HepG2 (cell line): ENCODE measurements at regions not wholly inside any gene's neighbourhood (a gene's known extent, or its start where the extent isn't known, plus 50 kb on each side); places are given as distances from the start of the nearest gene placed in this dataset.

Experiments
- ATAC-seq: fragments of 200-7000 bp; cut with Tn5 transposase; 3 replicates; pipeline ENCODE4 v1.9.1; 2020; ENCODE audit warnings: mild to moderate bottlenecking, moderate library complexity
- BruUV-seq: library from RNA; stranded (reverse); fragments of 400-500 nt; replicated peaks from 2 replicates; lab custom pipeline; 2021; lab: Mats Ljungman, UMichigan
- CTCF ChIA-PET: fragments of 300-600 bp; formaldehyde crosslinking; extraction: SDS; loops from one replicate; lab custom pipeline; 2021; ENCODE audit warnings: low total read pairs, inconsistent platforms, low intra/inter-chr PET ratio; lab: Yijun Ruan, JAX
- POLR2A ChIA-PET: fragments of 350-600 bp; sonication (Branson Sonifier 250); formaldehyde crosslinking; loops from one replicate; lab custom pipeline; 2020; ENCODE audit warnings: antibody characterized with exemption, inconsistent platforms; lab: Yijun Ruan, JAX
- DNase-seq: peaks from one replicate; pipeline ENCODE4 v3.0.0-alpha.2; 2015; ENCODE audit warnings: low spot score
- FAIRE-seq: peaks from 3 replicates; lab custom pipeline; 2011; peaks lifted over from hg19 to GRCh38; lab: Jason Lieb, UNC
- H2AFZ ChIP-seq: one replicate; pipeline ENCODE4 v1.6.1; 2011; ENCODE audit warnings: low read length, inconsistent platforms
- H3K27ac ChIP-seq: fragments of 300-600 bp; 3 replicates; pipeline ENCODE4 v1.8.0; 2011; ENCODE audit warnings: mixed run types, mild to moderate bottlenecking, mixed read lengths, low read length, inconsistent platforms; ENCODE audit not compliant: insufficient read depth; ENCODE audit errors: extremely low read length
- H3K27me3 ChIP-seq, 2 experiments: fragments of 200-600 bp in 1 of 2; 2 replicates in 1 of 2; 3 replicates in 1 of 2; pipeline versions ENCODE4 v1.6.0 to v1.8.0; 2011; ENCODE audit warnings: low read length in 2 of 2, mild to moderate bottlenecking in 2 of 2, moderate library complexity in 2 of 2, inconsistent platforms in 1 of 2; ENCODE audit not compliant: insufficient read depth in 2 of 2, control insufficient read depth in 1 of 2
- H3K36me3 ChIP-seq, 2 experiments: fragments of 200-600 bp in 1 of 2; replicated peaks in 1 of 2; 2 replicates in 1 of 2; 3 replicates in 1 of 2; pipeline versions ENCODE4 v1.5.1 to v1.8.0; 2011; ENCODE audit warnings: low read length in 2 of 2, inconsistent platforms in 1 of 2; ENCODE audit not compliant: insufficient read depth in 2 of 2, control insufficient read depth in 1 of 2
- H3K4me1 ChIP-seq: 2 replicates; pipeline ENCODE4 v1.5.1; 2012; ENCODE audit warnings: low read length, inconsistent platforms; ENCODE audit not compliant: insufficient read depth
- H3K4me2 ChIP-seq: 2 replicates; pipeline ENCODE4 v1.6.0; 2011; ENCODE audit warnings: low read depth, low read length, inconsistent platforms
- H3K4me3 ChIP-seq, 3 experiments: fragments of 200-600 bp in 1 of 3; sonication (generic), shearing (Covaris generic) in 1 of 3; replicated peaks in 1 of 3; 2 replicates each; pipeline ENCODE4 v1.5.1; 2011 to 2016; ENCODE audit warnings: low read length in 3 of 3, inconsistent platforms in 2 of 3, low read depth in 2 of 3, mild to moderate bottlenecking in 2 of 3, control low read depth in 1 of 3, mixed read lengths in 1 of 3; ENCODE audit not compliant: insufficient read depth in 1 of 3
- H3K79me2 ChIP-seq: one replicate; pipeline ENCODE4 v1.6.1; 2011; ENCODE audit warnings: low read length, inconsistent platforms; ENCODE audit not compliant: insufficient read depth
- H3K9ac ChIP-seq: 2 replicates; pipeline ENCODE4 v1.6.0; 2011; ENCODE audit warnings: mild to moderate bottlenecking, low read depth, low read length, inconsistent platforms; ENCODE audit not compliant: insufficient read depth
- H3K9me3 ChIP-seq: 2 replicates; pipeline ENCODE4 v1.5.1; 2012; ENCODE audit warnings: mild to moderate bottlenecking, low read length
- H4K20me1 ChIP-seq: 2 replicates; pipeline ENCODE4 v1.6.0; 2011; ENCODE audit warnings: inconsistent platforms, mild to moderate bottlenecking, low read length, moderate library complexity; ENCODE audit not compliant: insufficient read depth
- FIP1L1 ChIP-seq: fragments of 200-400 bp; formaldehyde crosslinking; IDR thresholded peaks from 2 replicates; pipeline ENCODE4 v1.6.1; 2018; ENCODE audit warnings: low read depth, mild to moderate bottlenecking, low read length, moderate library complexity, borderline replicate concordance; ENCODE audit not compliant: insufficient read depth
- GTF2F1 ChIP-seq: fragments of 150-350 bp; IDR thresholded peaks from 2 replicates; pipeline ENCODE4 v1.6.1; 2014; ENCODE audit warnings: low read length
- HNRNPUL1 ChIP-seq: fragments of 200-400 bp; formaldehyde crosslinking; IDR thresholded peaks from 2 replicates; pipeline ENCODE4 v1.6.1; 2017; ENCODE audit warnings: low read depth, mild to moderate bottlenecking, low read length, moderate library complexity
- KLF15 ChIP-seq: sonication (generic); formaldehyde crosslinking; IDR thresholded peaks from 2 replicates; pipeline ENCODE4 v1.8.1; 2023; ENCODE audit warnings: borderline replicate concordance, mild to moderate bottlenecking, inconsistent platforms, missing genetic modification reagents, mixed read lengths
- MAFG ChIP-seq: sonication (generic); formaldehyde crosslinking; IDR thresholded peaks from 2 replicates; pipeline ENCODE4 v1.5.1; 2020; ENCODE audit warnings: mild to moderate bottlenecking, missing genetic modification reagents
- MEIS1 ChIP-seq: sonication (generic); formaldehyde crosslinking; IDR thresholded peaks from 2 replicates; pipeline ENCODE4 v1.9.0; 2021; ENCODE audit warnings: mild to moderate bottlenecking, missing genetic modification reagents, moderate library complexity, borderline replicate concordance
- RFX3 ChIP-seq: IDR thresholded peaks from 2 replicates; pipeline ENCODE4 v1.6.1; 2016; ENCODE audit warnings: missing biosample characterization, missing genetic modification reagents
- SOX6 ChIP-seq, 2 experiments: fragments of 450-650 bp in 1 of 2; sonication (generic) in 1 of 2; formaldehyde crosslinking in 1 of 2; IDR thresholded peaks; 2 replicates each; pipeline versions ENCODE4 v1.4.0 to v1.6.1; 2017 to 2020; ENCODE audit warnings: antibody characterized with exemption in 1 of 2, mild to moderate bottlenecking in 1 of 2, missing genetic modification reagents in 1 of 2
- TBP ChIP-seq: sonication (generic); formaldehyde crosslinking; IDR thresholded peaks from 2 replicates; pipeline ENCODE4 v1.5.0; 2020; ENCODE audit warnings: missing genetic modification reagents
- THAP7 ChIP-seq: sonication (generic); formaldehyde crosslinking; IDR thresholded peaks from 2 replicates; pipeline ENCODE4 v1.8.1; 2023; ENCODE audit warnings: mild to moderate bottlenecking, missing genetic modification reagents
- TSC22D2 ChIP-seq: sonication (generic); formaldehyde crosslinking; IDR thresholded peaks from 2 replicates; pipeline ENCODE4 v1.5.1; 2020; ENCODE audit warnings: missing genetic modification reagents, mild to moderate bottlenecking, borderline replicate concordance
- YY1 ChIP-seq: IDR thresholded peaks from 2 replicates; pipeline ENCODE4 v1.6.1; 2011; ENCODE audit warnings: low read length, low read depth, moderate library complexity, mild to moderate bottlenecking; ENCODE audit not compliant: insufficient read depth, insufficient replicate concordance
- ZFP82 ChIP-seq: sonication (generic); formaldehyde crosslinking; IDR thresholded peaks from 2 replicates; pipeline ENCODE4 v1.5.1; 2020; ENCODE audit warnings: mild to moderate bottlenecking, missing genetic modification reagents, borderline replicate concordance
- ZNF20 ChIP-seq: sonication (generic); formaldehyde crosslinking; IDR thresholded peaks from 2 replicates; pipeline ENCODE4 v1.4.0; 2020; ENCODE audit warnings: mild to moderate bottlenecking, moderate library complexity, missing genetic modification reagents
- ZNF207 ChIP-seq: fragments of 450-650 bp; IDR thresholded peaks from 2 replicates; pipeline ENCODE4 v1.6.1; 2016; ENCODE audit warnings: antibody characterized with exemption, borderline replicate concordance
- ZNF280B ChIP-seq: sonication (generic); formaldehyde crosslinking; IDR thresholded peaks from 2 replicates; pipeline ENCODE4 v1.5.0; 2020; ENCODE audit warnings: missing genetic modification reagents, mild to moderate bottlenecking, borderline replicate concordance
- WGBS: methylation state at CpG from one replicate; pipeline ENCODE4 v1.1.6; 2017; ENCODE audit warnings: low lambda C conversion rate; 5-methylcytosine and 5-hydroxymethylcytosine counted together
- in situ Hi-C: cut with HindIII; loops from 2 replicates; pipeline ENCODE4 v1.10.0; 2017; ENCODE audit warnings: low pct_unique_long_range_greater_than_20kb; ENCODE audit not compliant: extremely low pct_ligation_motif_present
- intact Hi-C: fragments of 100-400 bp; cut with micrococcal nuclease; formaldehyde crosslinking; loops from one replicate; pipeline ENCODE4 v1.10.0; 2022; ENCODE audit not compliant: unreplicated experiment
- TF ChIP-seq, protein P1 (sequence below): sonication (generic); formaldehyde crosslinking; IDR thresholded peaks from 2 replicates; pipeline ENCODE4 v1.4.0; 2020; ENCODE audit warnings: missing genetic modification reagents, mild to moderate bottlenecking, borderline replicate concordance
- TF ChIP-seq, protein P2 (sequence below): sonication (generic); formaldehyde crosslinking; IDR thresholded peaks from 2 replicates; pipeline ENCODE4 v1.8.0; 2022; ENCODE audit warnings: mild to moderate bottlenecking, missing genetic modification reagents

GRCh38 chr2:41726364-41726763 is 321.5 kb upstream of the PKDCC start (continued):
- TF ChIP-seq ZNF280B (CRISPR knock-in tag) (no peak), ZNF207 (no peak), TBP (CRISPR knock-in tag) (no peak), ZFP82 (CRISPR knock-in tag) (no peak), MEIS1 (no peak), ZNF20 (CRISPR knock-in tag) (no peak)
- TF ChIP-seq, protein P1, sequence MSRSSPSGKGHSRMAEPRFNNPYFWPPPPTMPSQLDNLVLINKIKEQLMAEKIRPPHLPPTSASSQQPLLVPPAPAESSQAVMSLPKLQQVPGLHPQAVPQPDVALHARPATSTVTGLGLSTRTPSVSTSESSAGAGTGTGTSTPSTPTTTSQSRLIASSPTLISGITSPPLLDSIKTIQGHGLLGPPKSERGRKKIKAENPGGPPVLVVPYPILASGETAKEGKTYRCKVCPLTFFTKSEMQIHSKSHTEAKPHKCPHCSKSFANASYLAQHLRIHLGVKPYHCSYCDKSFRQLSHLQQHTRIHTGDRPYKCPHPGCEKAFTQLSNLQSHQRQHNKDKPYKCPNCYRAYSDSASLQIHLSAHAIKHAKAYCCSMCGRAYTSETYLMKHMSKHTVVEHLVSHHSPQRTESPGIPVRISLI (CRISPR knock-in tag): no peak
- TF ChIP-seq, all 625 proteins: peak for 0

DNA sequence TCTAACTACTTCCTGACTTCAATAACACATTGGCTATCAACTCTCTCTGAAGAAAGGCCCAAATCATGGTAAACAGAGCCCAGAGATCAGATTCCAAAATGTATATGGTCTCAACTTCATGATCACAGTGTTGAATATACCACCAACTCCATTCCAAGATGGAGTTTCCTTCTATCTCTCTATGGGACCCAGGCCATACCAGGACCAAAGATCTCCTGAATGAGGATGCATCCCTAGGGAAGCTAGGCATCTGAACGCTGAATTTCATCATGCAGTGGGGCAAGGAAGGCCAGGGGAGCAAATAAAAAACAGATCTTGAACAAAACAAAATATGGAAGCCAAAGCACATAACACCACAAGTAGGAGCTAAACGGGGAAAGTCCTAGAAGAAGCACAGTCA is 320.7 kb upstream of the PKDCC start:
- no peaks in the 10 kb centered on the region for H3K27me3 ChIP-seq
- no peak for FAIRE-seq
- BruUV-seq: no TSS peak
- H3K79me2 ChIP-seq: no peaks in the 10 kb centered on the region
- no peaks in the 10 kb centered on the region for H4K20me1 ChIP-seq
- intact Hi-C loops: no loop called here
- in situ Hi-C loops: no loop called here
- no peaks in the 10 kb centered on the region for H3K36me3 ChIP-seq
- no peak overlapping the region for H3K27ac ChIP-seq
- peaks cover 29% of the 10 kb centered on the region for H3K4me1 ChIP-seq
- no peak overlapping the region for H3K4me2 ChIP-seq
- no peak for DNase-seq
- 42% methylated on average over 2 of the region's 2 CpGs for WGBS
- ChIA-PET CTCF (no interaction called here), POLR2A (no interaction called here)
- no peaks in the 10 kb centered on the region for H3K9me3 ChIP-seq
- H2AFZ ChIP-seq: no peak overlapping the region
- no peak overlapping the region for H3K4me3 ChIP-seq
- no peak for ATAC-seq
- no peak overlapping the region for H3K9ac ChIP-seq
- TF ChIP-seq GTF2F1 (no peak), RFX3 (CRISPR knock-in tag) (no peak), THAP7 (CRISPR knock-in tag) (no peak), FIP1L1 (no peak), YY1 (no peak), SOX6 (IDR thresholded peaks at IDR 0.05) (no peak), SOX6 (CRISPR knock-in tag; IDR thresholded peaks at IDR 0.05) (no peak), MAFG (CRISPR knock-in tag) (no peak), HNRNPUL1 (no peak), TSC22D2 (no peak), KLF15 (CRISPR knock-in tag) (no peak)
- TF ChIP-seq, protein P2, sequence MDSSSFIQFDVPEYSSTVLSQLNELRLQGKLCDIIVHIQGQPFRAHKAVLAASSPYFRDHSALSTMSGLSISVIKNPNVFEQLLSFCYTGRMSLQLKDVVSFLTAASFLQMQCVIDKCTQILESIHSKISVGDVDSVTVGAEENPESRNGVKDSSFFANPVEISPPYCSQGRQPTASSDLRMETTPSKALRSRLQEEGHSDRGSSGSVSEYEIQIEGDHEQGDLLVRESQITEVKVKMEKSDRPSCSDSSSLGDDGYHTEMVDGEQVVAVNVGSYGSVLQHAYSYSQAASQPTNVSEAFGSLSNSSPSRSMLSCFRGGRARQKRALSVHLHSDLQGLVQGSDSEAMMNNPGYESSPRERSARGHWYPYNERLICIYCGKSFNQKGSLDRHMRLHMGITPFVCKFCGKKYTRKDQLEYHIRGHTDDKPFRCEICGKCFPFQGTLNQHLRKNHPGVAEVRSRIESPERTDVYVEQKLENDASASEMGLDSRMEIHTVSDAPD: no peak
